ENCODE measurements at regions not wholly inside any gene's neighbourhood (a gene's known extent, or its start where the extent isn't known, plus 50 kb on each side); places are given as distances from the start of the nearest gene placed in this dataset.

DNA sequence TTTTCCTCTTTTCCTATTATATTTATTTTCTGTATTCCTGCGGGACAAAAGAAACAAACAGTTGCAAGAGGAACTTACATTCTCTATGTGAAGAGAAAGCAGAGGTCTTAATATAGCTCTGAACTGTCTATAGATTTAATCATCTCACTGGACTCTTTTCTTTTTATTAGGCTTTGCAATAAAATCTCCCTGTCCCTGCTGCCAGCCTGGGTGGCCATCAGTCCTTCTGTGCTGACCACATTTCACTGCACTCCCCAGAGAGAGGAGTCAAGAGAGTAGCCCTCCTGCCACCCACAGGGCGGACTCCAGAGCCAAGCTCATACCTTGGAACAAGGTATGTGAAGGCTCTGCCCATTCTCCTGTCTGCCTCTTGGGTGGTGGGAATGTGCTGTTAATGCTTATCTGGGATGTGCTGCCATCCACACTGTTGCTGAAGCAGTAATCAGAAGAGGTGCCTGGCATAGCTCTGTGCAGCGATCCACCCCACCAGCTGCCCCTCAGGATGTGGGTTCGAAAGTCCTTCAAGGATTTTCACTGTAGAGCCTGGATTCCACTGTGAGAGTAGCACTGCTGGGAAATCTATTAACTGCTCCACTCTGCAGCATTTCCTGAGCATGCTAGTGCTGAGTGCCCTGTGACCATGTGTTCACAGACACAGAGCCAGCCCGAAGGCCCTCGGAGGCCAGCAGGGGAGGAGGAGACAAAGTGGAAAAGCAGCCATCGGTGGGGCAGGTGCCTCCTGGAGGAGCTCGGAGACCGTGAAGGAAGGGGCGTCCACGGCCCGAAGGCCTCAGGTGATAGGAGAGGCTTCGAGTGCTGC is 334.6 kb downstream of the MED10 start:
- DNase-seq: no peak
- intact Hi-C loops (cut with DNase I): no loop called here
- H3K36me3 ChIP-seq: no peaks in the 10 kb centered on the region
- ATAC-seq: no peak
- H3K4me1 ChIP-seq: no peaks in the 10 kb centered on the region
- H3K27me3 ChIP-seq (ENCODE audit: low read depth): no peaks in the 10 kb centered on the region
- TF ChIP-seq, protein P1, sequence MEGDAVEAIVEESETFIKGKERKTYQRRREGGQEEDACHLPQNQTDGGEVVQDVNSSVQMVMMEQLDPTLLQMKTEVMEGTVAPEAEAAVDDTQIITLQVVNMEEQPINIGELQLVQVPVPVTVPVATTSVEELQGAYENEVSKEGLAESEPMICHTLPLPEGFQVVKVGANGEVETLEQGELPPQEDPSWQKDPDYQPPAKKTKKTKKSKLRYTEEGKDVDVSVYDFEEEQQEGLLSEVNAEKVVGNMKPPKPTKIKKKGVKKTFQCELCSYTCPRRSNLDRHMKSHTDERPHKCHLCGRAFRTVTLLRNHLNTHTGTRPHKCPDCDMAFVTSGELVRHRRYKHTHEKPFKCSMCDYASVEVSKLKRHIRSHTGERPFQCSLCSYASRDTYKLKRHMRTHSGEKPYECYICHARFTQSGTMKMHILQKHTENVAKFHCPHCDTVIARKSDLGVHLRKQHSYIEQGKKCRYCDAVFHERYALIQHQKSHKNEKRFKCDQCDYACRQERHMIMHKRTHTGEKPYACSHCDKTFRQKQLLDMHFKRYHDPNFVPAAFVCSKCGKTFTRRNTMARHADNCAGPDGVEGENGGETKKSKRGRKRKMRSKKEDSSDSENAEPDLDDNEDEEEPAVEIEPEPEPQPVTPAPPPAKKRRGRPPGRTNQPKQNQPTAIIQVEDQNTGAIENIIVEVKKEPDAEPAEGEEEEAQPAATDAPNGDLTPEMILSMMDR (IDR thresholded peaks at IDR 0.05): no peak
- H3K4me3 ChIP-seq: no peak overlapping the region
- no peaks in the 10 kb centered on the region for H3K9me3 ChIP-seq
- no peak overlapping the region for H3K27ac ChIP-seq

DNA sequence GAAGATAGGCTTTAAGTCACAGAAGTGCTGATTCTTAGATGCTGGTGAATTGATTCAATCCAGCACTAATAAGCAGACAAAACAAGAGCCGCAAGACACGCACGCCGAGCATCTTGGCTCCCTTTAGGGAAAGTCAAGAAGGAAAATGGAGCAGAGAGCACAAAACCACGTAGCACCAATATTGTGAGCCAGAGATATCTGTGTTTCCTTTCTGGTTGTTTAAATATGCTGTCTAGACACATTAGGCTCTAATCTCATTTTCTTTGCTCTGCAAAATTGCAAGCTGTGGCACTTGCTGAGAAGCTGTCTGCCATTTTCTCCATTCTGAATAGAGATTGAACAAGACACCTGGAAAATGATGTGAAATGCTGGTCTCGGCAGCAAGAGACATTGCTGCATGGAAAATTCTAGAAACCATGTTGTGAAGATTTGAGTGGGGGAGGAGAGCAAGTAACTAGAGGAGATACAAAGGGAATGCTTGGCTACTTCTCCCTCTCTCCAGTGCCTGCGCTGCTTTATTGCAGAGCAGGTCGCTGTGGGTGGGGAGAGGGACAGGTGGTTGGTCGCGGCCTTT is 336.3 kb downstream of the MED10 start:
- H3K36me3 ChIP-seq: no peaks in the 10 kb centered on the region
- TF ChIP-seq, protein P1 (IDR thresholded peaks at IDR 0.05): no peak
- no peak overlapping the region for H3K4me3 ChIP-seq
- no peak for DNase-seq
- no peaks in the 10 kb centered on the region for H3K27me3 ChIP-seq (ENCODE audit: low read depth)
- H3K27ac ChIP-seq: no peak overlapping the region
- intact Hi-C loops (cut with DNase I): no loop called here
- no peak for ATAC-seq
- no peaks in the 10 kb centered on the region for H3K9me3 ChIP-seq
- no peaks in the 10 kb centered on the region for H3K4me1 ChIP-seq

DNA sequence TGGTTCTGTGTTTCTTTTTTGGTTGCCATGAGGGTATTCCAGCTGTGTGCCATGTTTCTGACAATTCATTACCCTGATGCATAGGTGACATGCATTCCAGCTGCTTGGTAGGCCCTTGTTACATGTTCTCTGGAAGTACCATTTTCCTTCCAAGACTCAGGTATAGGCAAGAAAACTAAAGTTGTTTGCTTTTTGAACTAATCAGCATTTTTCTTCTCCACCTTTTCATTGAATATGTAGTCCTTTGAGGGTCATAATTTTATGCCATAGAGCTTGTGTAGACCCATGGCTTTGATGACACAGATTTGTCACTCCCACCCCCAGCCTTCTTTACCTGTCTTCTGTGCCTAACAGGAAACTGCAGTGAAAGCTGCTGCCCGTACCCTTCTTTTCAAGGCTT is 339.2 kb downstream of the MED10 start:
- DNase-seq (no peak), ATAC-seq (no peak)
- TF ChIP-seq, protein P1 (IDR thresholded peaks at IDR 0.05): no peak
- no peaks in the 10 kb centered on the region for H3K36me3 ChIP-seq
- H3K4me1 ChIP-seq: no peaks in the 10 kb centered on the region
- no peak overlapping the region for H3K27ac ChIP-seq
- intact Hi-C loops (cut with DNase I): no loop called here
- H3K4me3 ChIP-seq: no peak overlapping the region
- no peaks in the 10 kb centered on the region for H3K27me3 ChIP-seq (ENCODE audit: low read depth)
- H3K9me3 ChIP-seq: no peaks in the 10 kb centered on the region

DNA sequence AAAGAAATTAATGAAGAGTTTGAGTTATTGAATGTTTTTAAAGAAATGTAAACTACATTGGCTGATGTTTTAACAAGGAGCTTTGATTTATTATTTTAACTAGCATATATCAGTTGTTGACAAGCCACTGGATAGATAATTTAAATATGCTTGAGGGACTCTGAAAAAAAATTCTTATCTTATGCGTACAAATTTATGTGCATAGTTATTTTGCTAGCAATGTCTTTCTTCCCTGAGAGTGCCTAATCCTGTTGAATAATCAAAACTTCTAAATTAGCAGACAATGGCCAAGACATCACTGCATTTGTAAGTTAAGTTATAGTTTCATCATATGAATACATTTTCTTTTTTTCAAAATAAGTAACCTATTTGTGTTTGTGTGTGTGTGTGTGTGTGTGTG is 342.3 kb downstream of the MED10 start:
- TF ChIP-seq, protein P1 (IDR thresholded peaks at IDR 0.05): no peak

DNA sequence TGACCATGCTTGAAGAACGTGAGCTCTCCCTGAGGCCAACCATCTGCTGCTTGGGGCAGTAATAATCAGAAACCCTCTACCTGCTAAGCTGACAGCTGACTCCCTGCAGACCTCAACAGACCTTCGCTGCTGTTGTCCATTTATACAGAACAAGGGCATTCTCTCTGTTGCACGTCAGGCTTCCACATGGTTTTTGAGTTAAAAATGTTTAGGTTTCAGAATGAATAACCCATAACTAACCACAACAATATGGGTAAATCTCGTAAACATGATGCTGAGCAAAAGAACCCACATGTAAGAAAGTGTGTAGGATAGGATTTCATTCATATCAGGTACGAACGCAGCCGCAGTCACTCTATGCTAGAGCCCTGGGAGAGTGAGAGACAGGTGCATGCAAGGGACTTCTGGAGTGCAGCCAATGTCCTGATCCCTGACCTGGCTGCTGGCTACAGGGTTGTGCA is 348.5 kb downstream of the MED10 start:
- no peaks in the 10 kb centered on the region for H3K36me3 ChIP-seq
- no peak for ATAC-seq
- intact Hi-C loops (cut with DNase I): no loop called here
- no peak overlapping the region for H3K4me3 ChIP-seq
- no peak for DNase-seq
- no peaks in the 10 kb centered on the region for H3K4me1 ChIP-seq
- H3K27me3 ChIP-seq (ENCODE audit: low read depth): no peaks in the 10 kb centered on the region
- no peaks in the 10 kb centered on the region for H3K9me3 ChIP-seq
- no peak overlapping the region for H3K27ac ChIP-seq
- TF ChIP-seq, protein P1 (IDR thresholded peaks at IDR 0.05): no peak

More for the DNA sequence above, 342.3 kb downstream of the MED10 start:
- H3K9me3 ChIP-seq: no peaks in the 10 kb centered on the region
- H3K27me3 ChIP-seq (ENCODE audit: low read depth): no peaks in the 10 kb centered on the region
- no peak overlapping the region for H3K27ac ChIP-seq
- H3K4me1 ChIP-seq: no peaks in the 10 kb centered on the region
- H3K4me3 ChIP-seq: no peak overlapping the region
- ATAC-seq (no peak), DNase-seq (no peak)
- H3K36me3 ChIP-seq: no peaks in the 10 kb centered on the region
- intact Hi-C loops (cut with DNase I): no loop called here

All from lower lobe of right lung (tissue), 2 donors.